IgD-negative memory B cell (primary cell): ENCODE measurements at regions not wholly inside any gene's neighbourhood (a gene's known extent, or its start where the extent isn't known, plus 50 kb on each side); places are given as distances from the start of the nearest gene placed in this dataset.

Experiments
- H3K27ac Mint-ChIP-seq, 3 donors: one replicate each; pipeline ENCODE4 v1.8.0; 2020 to 2022; ENCODE audit warnings: mild to moderate bottlenecking in 3 of 3, mixed read lengths in 3 of 3, moderate library complexity in 1 of 3
- H3K27me3 Mint-ChIP-seq: one replicate; pipeline ENCODE4 v1.8.0; 2021; ENCODE audit warnings: mixed read lengths
- H3K36me3 Mint-ChIP-seq: one replicate; pipeline ENCODE4 v1.8.0; 2020; ENCODE audit warnings: mild to moderate bottlenecking, mixed read lengths
- H3K4me1 Mint-ChIP-seq, 3 donors: one replicate each; pipeline ENCODE4 v1.8.0; 2020 to 2022; ENCODE audit warnings: mixed read lengths in 3 of 3, mild to moderate bottlenecking in 1 of 3
- H3K4me3 Mint-ChIP-seq, 4 donors: one replicate each; pipeline ENCODE4 v1.8.0; 2020 to 2022; ENCODE audit warnings: mild to moderate bottlenecking in 4 of 4, mixed read lengths in 4 of 4, moderate library complexity in 3 of 4
- H3K9me3 Mint-ChIP-seq, 3 donors: one replicate each; pipeline ENCODE4 v1.8.0; 2020 to 2021; ENCODE audit warnings: mixed read lengths in 3 of 3, mild to moderate bottlenecking in 1 of 3

- H3K27me3 Mint-ChIP-seq = peaks cover 7% of the 10 kb centered on the region
- H3K36me3 Mint-ChIP-seq = peaks cover 3% of the 10 kb centered on the region
- H3K4me1 Mint-ChIP-seq = peaks cover 6% of the 10 kb centered on the region in 3 donors
- H3K4me3 Mint-ChIP-seq = no peak overlapping the region
- no peaks in the 10 kb centered on the region for H3K9me3 Mint-ChIP-seq
- no peak overlapping the region for H3K27ac Mint-ChIP-seq
Measured at GRCh38 chr10:30793093-30793492, 163.5 kb upstream of the LYZL2 start.

GRCh38 chr10:30792025-30792424, 162.5 kb upstream of the LYZL2 start:
- Mint-ChIP-seq H3K9me3 (no peaks in the 10 kb centered on the region), H3K4me3 (peak overlapping the region in 1 of 4 donors; percentile 0), H3K27ac (no peak overlapping the region), H3K36me3 (peaks cover 3% of the 10 kb centered on the region), H3K27me3 (peaks cover 7% of the 10 kb centered on the region), H3K4me1 (peaks cover 6% of the 10 kb centered on the region in 3 donors)

- Mint-ChIP-seq H3K4me3 (no peak overlapping the region), H3K4me1 (peaks cover 6% of the 10 kb centered on the region in 3 donors), H3K9me3 (no peaks in the 10 kb centered on the region)
Measured at GRCh38 chr10:30791197-30791611, 161.7 kb upstream of the LYZL2 start.

DNA sequence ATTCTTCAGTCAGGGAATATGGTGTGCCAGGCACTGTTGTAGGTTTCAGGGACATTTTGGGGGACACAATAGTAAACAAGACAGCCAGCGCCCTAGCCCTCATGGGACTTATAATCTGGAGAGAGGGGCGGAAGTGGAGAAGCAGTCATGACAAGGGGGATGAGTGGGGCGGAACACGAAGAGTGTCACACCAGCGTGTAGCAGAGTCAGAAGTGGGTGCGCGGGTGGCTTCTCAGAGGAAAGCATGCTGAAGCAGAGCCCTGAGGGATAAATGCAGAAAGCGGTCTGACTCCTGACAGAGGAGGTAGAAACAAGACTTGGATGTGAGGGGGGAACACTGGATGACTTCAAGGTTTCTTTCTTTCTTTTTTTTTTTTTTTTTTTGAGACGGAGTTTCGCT, 160.3 kb upstream of the LYZL2 start:
- Mint-ChIP-seq H3K27ac (no peak overlapping the region), H3K36me3 (peaks cover 3% of the 10 kb centered on the region), H3K27me3 (peaks cover 10% of the 10 kb centered on the region), H3K4me1 (peaks cover 6% of the 10 kb centered on the region in 3 donors), H3K9me3 (no peaks in the 10 kb centered on the region), H3K4me3 (no peak overlapping the region)

More at GRCh38 chr10:30791197-30791611, 161.7 kb upstream of the LYZL2 start:
- H3K36me3 Mint-ChIP-seq = peaks cover 3% of the 10 kb centered on the region
- no peak overlapping the region for H3K27ac Mint-ChIP-seq
- peaks cover 7% of the 10 kb centered on the region for H3K27me3 Mint-ChIP-seq

- Mint-ChIP-seq H3K36me3 (peaks cover 3% of the 10 kb centered on the region), H3K4me3 (no peak overlapping the region), H3K27me3 (peaks cover 10% of the 10 kb centered on the region), H3K4me1 (peaks cover 6 to 17% (median 13%) of the 10 kb centered on the region in 3 donors), H3K27ac (no peak overlapping the region), H3K9me3 (no peaks in the 10 kb centered on the region)
Measured at GRCh38 chr10:30788307-30788706, 158.8 kb upstream of the LYZL2 start.

DNA sequence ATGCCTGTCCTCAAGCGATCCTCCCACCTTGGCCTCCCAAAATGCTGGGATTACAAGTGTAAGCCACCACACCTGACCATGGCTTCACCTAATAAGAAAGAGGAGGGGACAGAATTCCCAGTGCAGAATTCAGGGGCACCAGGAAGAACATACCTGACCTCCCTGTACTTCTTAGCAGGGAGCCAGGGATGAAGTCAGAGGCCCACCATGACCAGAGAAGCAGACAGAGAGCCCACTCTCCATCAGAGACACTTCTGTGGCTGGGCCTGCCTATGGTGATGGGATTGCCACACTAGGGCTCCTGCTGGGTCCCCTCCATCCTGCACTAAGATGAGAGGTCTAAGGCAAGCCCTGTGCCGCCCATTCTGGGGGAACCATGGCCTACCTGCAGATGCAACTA, 157.4 kb upstream of the LYZL2 start:
- Mint-ChIP-seq H3K27me3 (peaks cover 5% of the 10 kb centered on the region), H3K36me3 (peaks cover 2% of the 10 kb centered on the region), H3K9me3 (no peaks in the 10 kb centered on the region), H3K4me1 (peaks cover 1 to 12% (median 9%) of the 10 kb centered on the region in 3 donors), H3K27ac (no peak overlapping the region), H3K4me3 (no peak overlapping the region)

DNA sequence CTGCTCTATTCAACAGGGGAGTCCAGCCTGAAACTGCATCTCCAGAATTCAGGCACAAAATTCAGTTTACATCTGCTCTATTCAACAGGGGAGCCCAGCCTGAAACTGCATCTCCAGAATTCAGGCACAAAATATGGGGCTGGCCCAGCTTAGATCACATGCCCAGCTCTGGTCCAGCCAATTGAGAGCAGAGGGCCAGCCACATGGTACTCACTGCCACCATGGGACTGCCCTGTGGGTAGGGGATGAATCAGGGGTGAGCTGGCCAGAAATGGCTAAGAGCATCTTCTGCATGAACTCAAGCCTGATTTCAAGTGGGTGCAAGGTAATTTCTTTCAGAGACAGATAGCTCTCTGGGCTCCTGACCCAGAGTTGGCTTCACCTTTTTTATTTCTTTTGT, 156.6 kb upstream of the LYZL2 start:
- Mint-ChIP-seq H3K4me1 (peaks cover 0 to 11% (median 9%) of the 10 kb centered on the region in 3 donors), H3K4me3 (peak overlapping the region in 3 of 4 donors; percentile 30 to 63 (median 58)), H3K9me3 (no peaks in the 10 kb centered on the region), H3K27ac (no peak overlapping the region), H3K27me3 (peaks cover 4% of the 10 kb centered on the region), H3K36me3 (peaks cover 2% of the 10 kb centered on the region)

DNA sequence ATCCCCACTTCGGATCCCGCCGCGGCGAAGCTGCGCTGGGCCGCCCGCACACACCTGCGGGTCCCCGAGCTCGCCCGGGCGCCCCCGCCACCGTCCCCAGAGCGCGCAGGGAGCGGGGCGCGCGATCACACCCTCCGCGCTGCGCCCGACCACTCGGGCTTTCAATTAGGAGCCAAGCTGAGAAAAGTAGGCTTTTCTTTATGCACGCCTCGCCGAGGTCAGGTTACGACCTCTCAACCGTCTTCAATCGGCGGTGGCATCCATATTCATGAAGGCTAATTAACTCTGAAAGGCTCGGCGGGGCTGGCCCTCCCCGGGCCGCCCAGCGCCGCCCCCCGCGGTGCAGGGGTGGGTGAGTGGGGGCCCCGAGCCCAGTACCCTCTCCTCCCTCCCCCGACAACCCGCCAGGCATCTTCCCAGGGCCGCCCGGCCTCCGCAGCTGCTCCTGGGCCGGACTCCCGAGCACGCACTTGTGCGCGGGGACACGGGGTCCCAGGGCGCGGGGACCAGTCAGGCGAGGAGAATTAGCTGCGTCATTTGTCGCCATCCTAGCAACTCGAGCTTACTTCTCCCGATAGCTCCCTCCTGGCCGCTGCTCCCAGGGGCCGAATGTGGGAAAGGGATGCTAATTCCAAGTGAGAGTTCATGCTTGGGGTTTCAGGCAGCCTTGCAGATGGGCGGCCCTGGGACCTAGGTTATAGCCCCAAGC, 155.5 kb upstream of the LYZL2 start:
- no peaks in the 10 kb centered on the region for H3K9me3 Mint-ChIP-seq
- H3K27me3 Mint-ChIP-seq = peaks cover 4% of the 10 kb centered on the region
- H3K4me3 Mint-ChIP-seq = peak overlapping the region; percentile 30 to 90 (median 79)
- no peak overlapping the region for H3K27ac Mint-ChIP-seq
- peaks cover 0 to 11% (median 9%) of the 10 kb centered on the region in 3 donors for H3K4me1 Mint-ChIP-seq
- H3K36me3 Mint-ChIP-seq = peaks cover 2% of the 10 kb centered on the region

GRCh38 chr10:30784524-30784896, 155.0 kb upstream of the LYZL2 start:
- H3K27ac Mint-ChIP-seq = no peak overlapping the region
- H3K36me3 Mint-ChIP-seq = no peaks in the 10 kb centered on the region

GRCh38 chr10:30783939-30784501, 154.5 kb upstream of the LYZL2 start:
- Mint-ChIP-seq H3K9me3 (no peaks in the 10 kb centered on the region), H3K4me1 (peaks cover 0 to 11% (median 7%) of the 10 kb centered on the region in 3 donors), H3K36me3 (no peaks in the 10 kb centered on the region), H3K27me3 (peaks cover 3% of the 10 kb centered on the region), H3K27ac (no peak overlapping the region), H3K4me3 (peak overlapping the region; percentile 30 to 90 (median 79))

More at GRCh38 chr10:30784524-30784896, 155.0 kb upstream of the LYZL2 start:
- peaks cover 3% of the 10 kb centered on the region for H3K27me3 Mint-ChIP-seq
- H3K4me3 Mint-ChIP-seq = peak overlapping the region; percentile 30 to 90 (median 79)
- peaks cover 0 to 11% (median 7%) of the 10 kb centered on the region in 3 donors for H3K4me1 Mint-ChIP-seq
- no peaks in the 10 kb centered on the region for H3K9me3 Mint-ChIP-seq

GRCh38 chr10:30782537-30783461, 153.2 kb upstream of the LYZL2 start:
- H3K4me1 Mint-ChIP-seq = peaks cover 0 to 11% (median 7%) of the 10 kb centered on the region in 3 donors
- no peaks in the 10 kb centered on the region for H3K9me3 Mint-ChIP-seq
- H3K4me3 Mint-ChIP-seq = peak overlapping the region in 1 of 4 donors; percentile 66
- H3K27me3 Mint-ChIP-seq = peaks cover 3% of the 10 kb centered on the region
- H3K36me3 Mint-ChIP-seq = no peaks in the 10 kb centered on the region
- no peak overlapping the region for H3K27ac Mint-ChIP-seq

GRCh38 chr10:30782157-30782536, 152.6 kb upstream of the LYZL2 start:
- Mint-ChIP-seq H3K27ac (no peak overlapping the region), H3K27me3 (peaks cover 3% of the 10 kb centered on the region), H3K4me1 (peaks cover 0 to 11% (median 7%) of the 10 kb centered on the region in 3 donors), H3K9me3 (no peaks in the 10 kb centered on the region), H3K4me3 (peak overlapping the region in 1 of 4 donors; percentile 66), H3K36me3 (no peaks in the 10 kb centered on the region)

- H3K9me3 Mint-ChIP-seq = no peaks in the 10 kb centered on the region
- no peak overlapping the region for H3K27ac Mint-ChIP-seq
- no peaks in the 10 kb centered on the region for H3K36me3 Mint-ChIP-seq
- H3K4me3 Mint-ChIP-seq = no peak overlapping the region
- H3K27me3 Mint-ChIP-seq = peaks cover 3% of the 10 kb centered on the region
- peaks cover 0 to 11% (median 7%) of the 10 kb centered on the region in 3 donors for H3K4me1 Mint-ChIP-seq
Measured at GRCh38 chr10:30781670-30782121, 152.1 kb upstream of the LYZL2 start.

DNA sequence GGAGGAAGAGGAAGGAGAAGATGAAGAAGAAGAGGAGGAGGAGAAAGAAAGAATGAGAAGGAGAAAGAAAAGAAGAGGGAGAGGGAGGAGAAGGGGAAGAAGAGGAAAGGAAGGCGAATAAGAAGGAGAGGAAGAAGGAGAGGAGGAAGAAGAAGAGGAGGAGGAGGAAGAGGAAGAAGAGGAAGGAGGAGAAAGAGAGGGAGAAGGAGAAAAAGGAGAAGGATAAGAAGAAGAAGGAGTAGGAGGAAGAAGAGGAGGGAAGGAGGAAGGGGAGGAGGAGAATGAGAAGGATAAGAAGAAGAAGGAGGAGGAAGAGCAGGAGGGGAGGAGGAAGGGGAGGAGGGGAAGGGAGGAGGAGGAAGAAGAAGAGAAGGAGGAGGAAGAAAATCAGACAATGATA, 149.2 kb upstream of the LYZL2 start:
- Mint-ChIP-seq H3K36me3 (no peaks in the 10 kb centered on the region), H3K4me3 (no peak overlapping the region), H3K27ac (no peak overlapping the region), H3K4me1 (peaks cover 0 to 3% (median 3%) of the 10 kb centered on the region in 3 donors), H3K9me3 (no peaks in the 10 kb centered on the region), H3K27me3 (peaks cover 2% of the 10 kb centered on the region)
